ENCODE measurements at regions not wholly inside any gene's neighbourhood (a gene's known extent, or its start where the extent isn't known, plus 50 kb on each side); places are given as distances from the start of the nearest gene placed in this dataset.

DNA sequence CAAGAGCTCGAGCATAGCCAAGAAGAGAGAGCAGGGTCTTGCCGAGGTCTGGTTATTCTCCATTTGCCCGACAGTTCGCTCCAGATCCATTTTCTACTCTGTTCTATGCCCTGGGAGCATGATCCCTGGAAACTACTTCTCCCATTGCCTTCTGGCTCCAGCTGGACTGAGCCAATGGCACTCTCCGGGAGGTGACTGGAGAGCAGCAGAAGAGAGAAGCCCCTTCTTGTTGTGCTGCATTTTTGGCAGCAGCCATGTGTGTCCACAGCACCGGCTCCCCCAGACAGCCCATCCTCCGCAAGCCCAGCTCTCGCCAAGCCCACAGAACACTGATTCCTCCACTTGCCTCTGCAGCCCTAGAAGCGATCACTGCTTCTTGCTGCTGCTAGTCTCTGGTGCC, 345.5 kb downstream of the TNS1 start:
- DNase-seq (ENCODE audit: low read depth) = no peak
- TF ChIP-seq, protein P1, sequence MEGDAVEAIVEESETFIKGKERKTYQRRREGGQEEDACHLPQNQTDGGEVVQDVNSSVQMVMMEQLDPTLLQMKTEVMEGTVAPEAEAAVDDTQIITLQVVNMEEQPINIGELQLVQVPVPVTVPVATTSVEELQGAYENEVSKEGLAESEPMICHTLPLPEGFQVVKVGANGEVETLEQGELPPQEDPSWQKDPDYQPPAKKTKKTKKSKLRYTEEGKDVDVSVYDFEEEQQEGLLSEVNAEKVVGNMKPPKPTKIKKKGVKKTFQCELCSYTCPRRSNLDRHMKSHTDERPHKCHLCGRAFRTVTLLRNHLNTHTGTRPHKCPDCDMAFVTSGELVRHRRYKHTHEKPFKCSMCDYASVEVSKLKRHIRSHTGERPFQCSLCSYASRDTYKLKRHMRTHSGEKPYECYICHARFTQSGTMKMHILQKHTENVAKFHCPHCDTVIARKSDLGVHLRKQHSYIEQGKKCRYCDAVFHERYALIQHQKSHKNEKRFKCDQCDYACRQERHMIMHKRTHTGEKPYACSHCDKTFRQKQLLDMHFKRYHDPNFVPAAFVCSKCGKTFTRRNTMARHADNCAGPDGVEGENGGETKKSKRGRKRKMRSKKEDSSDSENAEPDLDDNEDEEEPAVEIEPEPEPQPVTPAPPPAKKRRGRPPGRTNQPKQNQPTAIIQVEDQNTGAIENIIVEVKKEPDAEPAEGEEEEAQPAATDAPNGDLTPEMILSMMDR (IDR thresholded peaks at IDR 0.05; ENCODE audit: low read depth, low read length) = no peak
- no peak for TF ChIP-seq MYC (IDR thresholded peaks at IDR 0.05; ENCODE audit: low read depth, low read length)
- H3K4me3 ChIP-seq (ENCODE audit: low read depth, low read length) = no peak overlapping the region

DNA sequence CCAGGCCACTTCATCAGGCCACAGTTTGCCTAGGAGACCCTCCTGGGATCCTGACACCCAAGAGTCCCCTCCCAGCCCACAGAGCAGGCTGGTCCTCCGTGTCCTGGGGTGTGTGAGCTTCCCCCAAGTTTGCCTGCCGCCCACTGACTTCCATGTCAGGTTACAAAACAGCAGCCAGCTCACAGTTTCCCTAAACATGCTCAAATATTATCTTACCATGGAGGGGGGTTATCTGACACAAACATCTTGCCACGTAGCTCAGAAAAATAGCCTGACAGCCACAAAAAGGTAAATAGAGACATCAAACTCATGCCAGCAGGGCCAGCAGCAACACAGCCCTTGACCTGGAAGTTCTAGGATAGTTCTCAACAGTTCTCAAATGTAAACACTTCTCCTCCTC, 346.5 kb downstream of the TNS1 start:
- no peak for DNase-seq (ENCODE audit: low read depth)
- TF ChIP-seq MYC (IDR thresholded peaks at IDR 0.05; ENCODE audit: low read depth, low read length) = no peak
- no peak for TF ChIP-seq POLR2A (IDR thresholded peaks at IDR 0.05; ENCODE audit: extremely low read depth, insufficient read length)
- no peak for TF ChIP-seq MAX (IDR thresholded peaks at IDR 0.05; ENCODE audit: low read depth, low read length)
- TF ChIP-seq, protein P1 (IDR thresholded peaks at IDR 0.05; ENCODE audit: low read depth, low read length) = no peak
- H3K4me3 ChIP-seq (ENCODE audit: low read depth, low read length) = no peak overlapping the region

GRCh38 chr2:217655651-217656050, 347.1 kb downstream of the TNS1 start:
- DNase-seq (ENCODE audit: low read depth) = no peak
- no peak overlapping the region for H3K4me3 ChIP-seq (ENCODE audit: low read depth, low read length)
- no peak for TF ChIP-seq MAX (IDR thresholded peaks at IDR 0.05; ENCODE audit: low read depth, low read length)
- TF ChIP-seq MYC (IDR thresholded peaks at IDR 0.05; ENCODE audit: low read depth, low read length) = no peak
- TF ChIP-seq, protein P1 (IDR thresholded peaks at IDR 0.05; ENCODE audit: low read depth, low read length) = no peak
- no peak for TF ChIP-seq POLR2A (IDR thresholded peaks at IDR 0.05; ENCODE audit: extremely low read depth, insufficient read length)

DNA sequence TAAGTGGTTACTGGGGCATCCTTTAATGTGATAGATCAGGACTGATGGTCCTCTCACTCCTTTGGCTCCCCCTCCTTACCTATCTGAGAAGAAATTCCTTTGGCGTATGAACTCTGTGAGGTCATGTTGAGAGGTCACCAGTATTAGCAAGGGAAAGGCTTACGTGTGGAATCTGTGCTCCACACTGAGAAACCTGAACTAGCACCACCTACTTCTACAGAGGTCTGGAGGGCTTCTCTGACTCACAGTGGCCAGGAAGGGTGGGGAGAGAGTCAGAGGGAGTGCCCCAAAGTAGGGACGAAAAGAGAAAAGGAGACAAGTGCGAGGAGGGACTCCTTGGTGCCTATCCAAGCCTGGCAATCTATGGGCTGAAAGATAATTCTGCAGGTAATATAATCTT, 348.6 kb downstream of the TNS1 start:
- TF ChIP-seq MAX (IDR thresholded peaks at IDR 0.05; ENCODE audit: low read depth, low read length) = no peak
- no peak overlapping the region for H3K4me3 ChIP-seq (ENCODE audit: low read depth, low read length)

DNA sequence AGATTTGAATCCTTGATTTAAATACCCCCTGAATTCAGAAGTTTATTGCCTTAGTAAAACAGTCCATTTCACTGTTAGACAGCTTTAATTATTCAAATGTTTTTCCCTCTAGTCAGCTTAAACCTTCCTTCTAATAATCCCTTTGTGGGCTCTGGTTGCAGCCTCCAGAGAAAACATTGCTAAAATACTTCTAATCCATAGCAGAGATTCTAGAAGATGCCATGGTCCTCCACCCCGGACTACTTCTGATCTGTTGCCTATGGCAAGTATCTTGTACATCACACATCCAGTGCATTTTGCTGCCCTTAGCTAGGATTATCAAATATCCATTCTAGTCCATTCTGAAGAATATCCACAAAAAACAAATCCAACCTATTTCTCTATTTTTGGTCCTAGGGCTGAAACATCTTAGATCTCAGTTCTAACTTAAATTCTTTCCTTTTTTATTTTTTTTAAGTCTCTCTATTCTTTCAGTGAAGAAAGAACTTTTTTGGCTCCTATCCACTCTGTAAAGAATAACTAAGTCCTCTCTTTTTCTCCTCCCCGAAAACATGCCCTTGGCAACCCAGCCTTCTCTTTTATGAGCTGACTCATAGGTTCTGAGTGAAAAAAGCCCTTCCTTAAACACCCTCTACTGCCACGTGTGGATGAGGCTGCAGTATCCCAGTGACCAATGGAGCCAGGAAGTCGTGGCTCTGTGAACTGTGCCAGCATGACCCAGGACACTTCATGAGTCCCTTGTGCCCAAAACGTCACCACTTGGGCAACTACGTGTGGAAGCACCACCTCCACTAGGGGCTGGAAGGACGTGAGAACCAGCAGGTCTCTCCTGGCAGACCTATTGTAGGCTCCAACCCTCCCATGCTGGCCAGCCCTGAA, 349.8 kb downstream of the TNS1 start:
- TF ChIP-seq MYC (IDR thresholded peaks at IDR 0.05; ENCODE audit: low read depth, low read length) = peak; percentile 52; the same call in 1 of the 2 replicates
- no peak for TF ChIP-seq POLR2A (IDR thresholded peaks at IDR 0.05; ENCODE audit: extremely low read depth, insufficient read length)
- TF ChIP-seq, protein P1 (IDR thresholded peaks at IDR 0.05; ENCODE audit: low read depth, low read length) = no peak
- TF ChIP-seq MAX (IDR thresholded peaks at IDR 0.05; ENCODE audit: low read depth, low read length) = peak; percentile 63; the same call in 1 of the 2 replicates
- H3K4me3 ChIP-seq (ENCODE audit: low read depth, low read length) = no peak overlapping the region
- peak; percentile 50 for DNase-seq (ENCODE audit: low read depth)

More for the DNA sequence above, 348.6 kb downstream of the TNS1 start:
- no peak for DNase-seq (ENCODE audit: low read depth)

DNA sequence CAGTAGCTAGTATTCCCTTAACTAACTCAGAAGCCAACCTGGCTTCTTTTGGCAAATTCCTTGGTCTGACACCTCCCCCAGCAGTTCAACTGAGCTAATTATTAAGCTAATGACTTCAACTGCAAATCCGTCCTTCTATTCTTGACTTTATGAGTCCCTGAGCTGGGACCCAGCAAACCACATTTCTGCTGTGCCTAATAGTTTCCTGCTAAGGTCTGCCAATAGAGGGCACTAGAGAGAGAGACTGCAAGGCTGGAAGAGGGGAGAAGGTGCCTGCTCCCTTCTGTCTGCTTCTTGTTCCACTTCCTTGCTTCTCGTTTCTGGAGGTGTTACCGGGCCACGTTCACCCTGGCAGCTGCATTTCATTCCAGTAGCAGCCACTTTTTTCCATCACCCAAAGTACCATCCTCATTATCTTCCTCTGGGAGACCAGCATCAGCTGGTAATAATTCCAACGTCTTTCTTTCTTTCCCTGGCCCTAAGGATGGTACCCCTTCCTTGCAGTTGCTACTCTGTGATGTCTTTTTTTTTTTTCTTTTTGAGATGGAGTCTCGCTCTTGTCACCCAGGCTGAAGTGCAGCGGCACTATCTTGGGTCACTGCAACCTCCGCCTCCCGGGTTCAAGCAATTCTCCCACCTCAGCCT, 352.0 kb downstream of the TNS1 start:
- no peak overlapping the region for H3K4me3 ChIP-seq (ENCODE audit: low read depth, low read length)
- DNase-seq (ENCODE audit: low read depth) = peak; percentile 75
- TF ChIP-seq, protein P1 (IDR thresholded peaks at IDR 0.05; ENCODE audit: low read depth, low read length) = peak; percentile 90
- TF ChIP-seq POLR2A (IDR thresholded peaks at IDR 0.05; ENCODE audit: extremely low read depth, insufficient read length) = no peak
- TF ChIP-seq MYC (IDR thresholded peaks at IDR 0.05; ENCODE audit: low read depth, low read length) = no peak

Data from NB4 (cell line).